Fibroblast of the aortic adventitia (primary cell): ENCODE measurements at regions not wholly inside any gene's neighbourhood (a gene's known extent, or its start where the extent isn't known, plus 50 kb on each side); places are given as distances from the start of the nearest gene placed in this dataset.

ENCODE experiments used
- DNase-seq: peaks from one replicate; pipeline ENCODE4 v3.0.0-alpha.2; 2010; ENCODE audit warnings: low read depth
- H3K4me3 ChIP-seq: 2 replicates; pipeline ENCODE4 v1.5.1; 2011; ENCODE audit warnings: low read depth, mild to moderate bottlenecking, control low read depth, low read length, moderate library complexity
- TF ChIP-seq, protein P1 (sequence below): IDR thresholded peaks from 2 replicates; pipeline ENCODE4 v1.5.1; 2011; ENCODE audit warnings: mild to moderate bottlenecking, low read length, control low read depth, inconsistent platforms; ENCODE audit not compliant: insufficient read depth

DNA sequence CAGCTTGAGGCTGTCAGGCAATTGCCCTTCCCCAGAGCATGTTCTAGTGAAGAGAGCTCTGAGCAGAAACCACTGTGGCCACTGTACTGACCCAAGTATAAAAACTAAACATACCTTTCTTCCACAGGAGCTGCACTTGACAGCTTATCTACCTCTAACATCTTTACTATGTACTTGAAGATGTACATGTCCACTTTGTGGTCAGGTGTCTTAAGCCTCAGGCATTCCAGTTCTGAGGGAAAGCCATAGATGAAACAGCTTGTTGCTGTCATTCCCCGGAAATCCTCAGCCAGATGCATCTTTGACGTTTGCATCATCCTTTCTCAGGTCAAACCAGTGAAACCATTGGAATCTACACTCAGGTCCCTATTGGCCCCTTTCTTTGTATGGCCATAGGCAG is 70.4 kb downstream of the CHRM3 start:
- no peak for DNase-seq
- TF ChIP-seq, protein P1, sequence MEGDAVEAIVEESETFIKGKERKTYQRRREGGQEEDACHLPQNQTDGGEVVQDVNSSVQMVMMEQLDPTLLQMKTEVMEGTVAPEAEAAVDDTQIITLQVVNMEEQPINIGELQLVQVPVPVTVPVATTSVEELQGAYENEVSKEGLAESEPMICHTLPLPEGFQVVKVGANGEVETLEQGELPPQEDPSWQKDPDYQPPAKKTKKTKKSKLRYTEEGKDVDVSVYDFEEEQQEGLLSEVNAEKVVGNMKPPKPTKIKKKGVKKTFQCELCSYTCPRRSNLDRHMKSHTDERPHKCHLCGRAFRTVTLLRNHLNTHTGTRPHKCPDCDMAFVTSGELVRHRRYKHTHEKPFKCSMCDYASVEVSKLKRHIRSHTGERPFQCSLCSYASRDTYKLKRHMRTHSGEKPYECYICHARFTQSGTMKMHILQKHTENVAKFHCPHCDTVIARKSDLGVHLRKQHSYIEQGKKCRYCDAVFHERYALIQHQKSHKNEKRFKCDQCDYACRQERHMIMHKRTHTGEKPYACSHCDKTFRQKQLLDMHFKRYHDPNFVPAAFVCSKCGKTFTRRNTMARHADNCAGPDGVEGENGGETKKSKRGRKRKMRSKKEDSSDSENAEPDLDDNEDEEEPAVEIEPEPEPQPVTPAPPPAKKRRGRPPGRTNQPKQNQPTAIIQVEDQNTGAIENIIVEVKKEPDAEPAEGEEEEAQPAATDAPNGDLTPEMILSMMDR, result no peak

DNA sequence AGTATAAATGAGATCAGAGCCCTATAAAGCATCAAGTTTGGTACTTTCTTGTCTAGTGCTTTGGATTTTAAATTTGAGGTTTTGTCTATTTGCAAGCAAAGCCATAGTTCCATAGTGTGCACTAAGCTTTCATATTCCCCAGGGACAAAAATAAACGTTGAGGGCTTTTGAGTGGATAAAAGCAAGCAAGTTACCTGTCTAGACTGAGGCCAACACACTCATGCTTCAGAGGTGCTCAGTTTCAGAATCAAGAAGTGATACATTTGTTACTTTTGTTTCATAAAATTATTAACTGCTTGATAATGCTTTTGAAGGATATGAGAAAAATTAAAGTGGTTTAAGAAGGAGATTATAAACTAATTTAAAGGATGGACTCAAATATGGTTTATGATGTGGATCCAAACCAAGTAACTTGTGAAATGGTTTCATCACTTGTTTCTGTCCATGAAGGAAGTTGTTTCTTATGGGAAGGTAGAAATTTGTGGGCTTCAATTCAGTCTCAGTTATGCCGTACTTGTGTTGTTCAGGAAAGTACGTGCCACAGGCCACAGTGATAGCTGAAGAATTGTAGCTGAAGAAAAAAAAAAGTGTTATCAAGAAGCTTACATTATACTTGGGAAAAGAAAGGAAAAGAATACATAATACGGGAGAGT is 71.2 kb downstream of the CHRM3 start:
- TF ChIP-seq, protein P1, result no peak
- H3K4me3 ChIP-seq, result no peak overlapping the region
- no peak for DNase-seq

More for the DNA sequence above, 70.4 kb downstream of the CHRM3 start:
- no peak overlapping the region for H3K4me3 ChIP-seq

DNA sequence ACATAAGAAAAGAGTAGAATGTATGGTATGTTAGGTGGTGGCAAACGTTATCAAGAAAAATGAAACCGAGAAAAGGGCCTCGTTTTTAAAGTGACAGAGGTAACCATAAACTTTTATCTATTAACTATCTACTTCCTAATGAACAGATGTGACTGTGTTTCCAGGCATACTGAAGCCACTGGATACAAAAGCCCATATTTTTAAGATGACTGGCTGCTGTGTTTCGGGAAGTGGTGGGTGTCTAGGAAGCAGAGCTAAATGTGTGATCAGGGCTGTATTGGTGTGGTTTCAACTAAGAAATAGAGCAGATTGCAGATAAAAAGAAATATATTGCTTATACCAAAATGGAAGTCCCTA is 71.8 kb downstream of the CHRM3 start:
- TF ChIP-seq, protein P1, result no peak
- no peak overlapping the region for H3K4me3 ChIP-seq
- no peak for DNase-seq

DNA sequence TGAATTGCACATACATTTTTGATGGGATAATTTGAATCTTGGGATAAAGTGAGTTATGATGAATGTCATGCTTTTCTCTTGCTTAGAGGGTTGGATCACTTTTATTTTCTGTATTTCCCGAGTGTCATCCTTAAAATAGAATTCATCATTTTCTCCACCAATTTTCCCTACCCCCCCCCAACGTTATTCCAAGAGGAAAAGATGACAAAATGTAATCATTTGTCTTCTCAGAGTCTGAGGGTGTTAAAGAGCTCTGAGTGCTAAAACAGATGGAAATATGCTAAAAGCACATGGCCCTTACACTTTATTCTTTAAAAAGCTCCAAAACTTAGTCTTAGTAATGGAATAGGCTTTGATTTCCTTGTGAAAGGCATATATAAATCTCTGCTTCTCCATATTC is 81.4 kb downstream of the CHRM3 start:
- TF ChIP-seq, protein P1, result no peak
- H3K4me3 ChIP-seq, result no peak overlapping the region
- no peak for DNase-seq

DNA sequence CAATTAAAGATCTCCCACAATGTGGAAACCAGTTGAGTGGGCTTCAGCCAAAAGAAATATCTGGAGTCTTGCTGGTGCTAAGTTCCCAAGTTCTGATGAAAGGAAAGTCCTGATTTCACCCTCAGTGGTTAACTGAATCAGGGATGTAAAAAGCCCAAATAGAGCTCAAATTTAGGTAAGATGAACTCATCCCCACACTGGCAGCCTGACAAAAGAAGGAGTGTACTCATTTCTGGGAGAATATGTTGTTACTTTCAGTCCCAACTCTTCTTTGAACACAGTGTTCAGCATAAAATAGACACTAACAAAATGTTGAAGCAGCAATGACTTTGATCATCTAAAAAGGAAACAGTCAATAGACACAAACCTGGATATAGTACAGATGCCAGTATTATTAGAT is 91.7 kb downstream of the CHRM3 start:
- H3K4me3 ChIP-seq, result no peak overlapping the region
- TF ChIP-seq, protein P1, result no peak
- no peak for DNase-seq

DNA sequence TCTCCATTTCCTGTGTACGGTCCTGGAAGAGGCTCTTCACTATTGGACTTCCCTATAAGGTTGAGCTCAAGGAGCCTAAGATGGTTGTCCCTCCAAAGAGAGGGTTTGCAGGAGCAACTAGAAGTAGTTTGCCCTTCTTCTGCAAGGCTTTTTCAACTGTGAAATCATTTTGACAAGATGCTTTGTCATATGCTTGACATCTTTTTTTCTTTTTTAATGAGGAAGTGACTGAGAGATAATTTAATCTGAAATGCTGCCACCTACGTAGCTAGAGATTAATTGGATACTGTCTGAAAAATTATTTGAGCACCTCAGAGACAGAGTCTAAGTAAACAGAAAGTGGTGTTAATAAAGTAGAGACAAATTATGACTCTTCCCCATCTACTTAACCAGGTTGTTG is 97.0 kb downstream of the CHRM3 start:
- no peak overlapping the region for H3K4me3 ChIP-seq
- no peak for DNase-seq
- TF ChIP-seq, protein P1, result no peak

DNA sequence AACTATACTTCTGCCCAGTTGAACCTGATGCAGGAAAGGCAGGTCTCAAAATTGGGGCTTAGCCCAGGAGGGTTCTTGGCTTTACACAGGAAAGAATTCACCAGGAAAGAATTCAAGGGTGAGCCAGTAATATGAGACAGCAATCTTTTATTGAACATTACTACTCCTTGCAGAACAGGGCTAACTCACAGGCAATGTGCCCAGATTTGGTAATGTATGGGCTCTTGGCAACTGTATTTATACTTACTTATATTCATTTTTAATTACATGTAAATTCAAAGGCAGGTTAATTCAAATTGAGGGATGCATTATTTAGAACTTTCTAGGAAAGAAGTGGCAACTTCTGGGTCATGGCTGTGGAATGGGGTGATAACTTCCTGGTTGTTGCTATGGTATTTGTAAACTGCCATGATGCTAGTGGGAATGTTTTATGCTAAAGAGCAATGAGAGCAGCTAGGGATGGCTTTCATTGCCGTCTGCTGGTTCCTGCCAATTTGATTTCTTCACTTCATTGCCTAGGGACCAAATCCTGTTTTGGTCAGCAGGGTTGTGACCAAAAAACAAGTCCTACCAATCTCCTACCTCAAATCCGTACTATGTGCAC is 107.5 kb downstream of the CHRM3 start:
- no peak for DNase-seq
- no peak overlapping the region for H3K4me3 ChIP-seq
- TF ChIP-seq, protein P1, result no peak
